Activated naive CD8-positive, alpha-beta T cell treated with anti-CD3 and anti-CD28 coated beads, Interleukin-2, amount 10 ng/mL, durations not matched to agents 7 days and 5 days (primary cell): ENCODE measurements at regions not wholly inside any gene's neighbourhood (a gene's known extent, or its start where the extent isn't known, plus 50 kb on each side); places are given as distances from the start of the nearest gene placed in this dataset.

ENCODE experiments used
- ATAC-seq: fragments of 150-1000 bp; cut with Tn5 transposase; one replicate; pipeline ENCODE4 v1.10.0; 2021; ENCODE audit warnings: low read depth, moderate library complexity
- POLR2A ChIA-PET: fragments of 350-600 bp; sonication (Branson Sonifier 250); formaldehyde crosslinking; loops from one replicate; lab custom pipeline; 2021; ENCODE audit warnings: antibody characterized with exemption; lab: Charles Lee
- DNase-seq: peaks from one replicate; pipeline ENCODE4 v3.0.0; 2021
- H3K27ac Mint-ChIP-seq: one replicate; pipeline ENCODE4 v1.8.0; 2022; ENCODE audit warnings: mild to moderate bottlenecking, mixed read lengths
- H3K27me3 Mint-ChIP-seq: one replicate; pipeline ENCODE4 v1.8.0; 2022; ENCODE audit warnings: mild to moderate bottlenecking, moderate library complexity, mixed read lengths
- H3K36me3 Mint-ChIP-seq: one replicate; pipeline ENCODE4 v1.8.0; 2021; ENCODE audit warnings: mild to moderate bottlenecking, mixed read lengths
- H3K4me1 Mint-ChIP-seq: one replicate; pipeline ENCODE4 v1.8.0; 2021; ENCODE audit warnings: mixed read lengths
- H3K4me3 Mint-ChIP-seq: one replicate; pipeline ENCODE4 v1.8.0; 2022; ENCODE audit warnings: mild to moderate bottlenecking, moderate library complexity, mixed read lengths
- H3K9me3 Mint-ChIP-seq: one replicate; pipeline ENCODE4 v1.8.0; 2021; ENCODE audit warnings: mixed read lengths

DNA sequence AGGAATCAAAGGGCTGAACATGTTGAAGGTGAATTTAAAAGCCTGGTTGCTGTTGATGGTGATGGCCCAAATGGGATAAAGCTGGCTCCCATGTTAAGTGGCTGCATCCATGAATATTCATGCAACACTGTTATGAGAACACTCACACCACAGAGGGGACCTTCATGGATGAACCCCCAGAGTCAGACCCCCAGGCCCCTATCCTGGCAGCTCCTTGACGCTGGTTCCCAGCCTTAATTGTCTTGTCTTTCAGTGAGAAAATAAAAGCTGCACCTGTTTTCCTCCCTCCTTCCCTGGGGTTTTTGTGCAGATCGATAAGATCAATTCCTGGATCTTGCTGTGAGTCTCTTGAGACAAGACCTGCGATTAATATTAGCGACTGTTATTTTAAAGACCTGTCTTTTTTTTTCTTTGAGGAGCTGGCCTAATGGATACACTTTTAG, 371.7 kb downstream of the ICE1 start:
- no peaks in the 10 kb centered on the region for H3K36me3 Mint-ChIP-seq
- H3K4me3 Mint-ChIP-seq, result no peak overlapping the region
- POLR2A ChIA-PET, result no interaction called here
- no peaks in the 10 kb centered on the region for H3K9me3 Mint-ChIP-seq
- no peaks in the 10 kb centered on the region for H3K27me3 Mint-ChIP-seq
- ATAC-seq, result no peak
- no peak overlapping the region for H3K27ac Mint-ChIP-seq
- H3K4me1 Mint-ChIP-seq, result peaks cover 5% of the 10 kb centered on the region
- DNase-seq, result no peak

DNA sequence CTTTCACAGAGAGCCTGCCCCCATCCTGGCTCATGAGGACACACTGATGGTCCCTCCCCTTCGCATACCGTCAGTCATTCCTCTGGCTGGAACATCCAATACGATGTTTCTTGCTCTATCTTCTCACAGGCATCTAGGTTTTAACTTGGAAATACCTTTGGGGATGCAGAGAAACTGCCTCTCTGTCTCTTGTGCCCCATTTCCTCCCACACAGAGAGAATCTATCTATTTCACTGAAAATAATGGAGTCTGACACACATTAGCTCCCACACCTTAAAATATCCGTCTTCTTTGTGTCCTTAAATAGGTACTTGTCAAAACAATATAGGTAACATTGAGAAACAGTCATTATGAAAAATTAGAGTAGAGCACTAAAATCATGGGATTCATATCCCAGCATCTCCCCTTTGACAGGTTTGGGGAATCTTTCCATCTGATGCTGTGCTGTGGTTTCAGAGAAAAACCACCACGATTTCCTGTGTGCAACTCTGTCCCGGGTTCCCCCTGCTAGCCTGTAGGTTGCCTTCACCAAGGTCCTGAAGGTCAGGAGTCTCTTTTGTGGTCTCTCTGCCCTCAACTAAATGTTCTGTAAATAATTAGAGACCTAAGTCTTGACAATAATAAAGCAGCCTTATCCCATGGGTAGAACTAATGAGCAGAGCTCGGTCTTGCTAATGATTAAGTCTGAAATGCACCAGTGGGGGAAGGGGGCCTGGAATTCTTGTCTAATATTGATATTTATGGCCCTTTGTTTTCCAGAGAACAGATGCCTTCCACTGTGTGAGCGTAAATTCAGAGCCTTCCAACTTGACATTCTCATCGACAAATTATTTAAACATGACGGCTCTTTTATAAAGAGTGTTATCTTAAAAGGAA, 371.0 kb downstream of the ICE1 start:
- H3K27me3 Mint-ChIP-seq, result no peaks in the 10 kb centered on the region
- POLR2A ChIA-PET, result no interaction called here
- no peak overlapping the region for H3K27ac Mint-ChIP-seq
- H3K36me3 Mint-ChIP-seq, result no peaks in the 10 kb centered on the region
- no peaks in the 10 kb centered on the region for H3K9me3 Mint-ChIP-seq
- DNase-seq (no peak), ATAC-seq (no peak)
- no peak overlapping the region for H3K4me3 Mint-ChIP-seq
- peaks cover 5% of the 10 kb centered on the region for H3K4me1 Mint-ChIP-seq

DNA sequence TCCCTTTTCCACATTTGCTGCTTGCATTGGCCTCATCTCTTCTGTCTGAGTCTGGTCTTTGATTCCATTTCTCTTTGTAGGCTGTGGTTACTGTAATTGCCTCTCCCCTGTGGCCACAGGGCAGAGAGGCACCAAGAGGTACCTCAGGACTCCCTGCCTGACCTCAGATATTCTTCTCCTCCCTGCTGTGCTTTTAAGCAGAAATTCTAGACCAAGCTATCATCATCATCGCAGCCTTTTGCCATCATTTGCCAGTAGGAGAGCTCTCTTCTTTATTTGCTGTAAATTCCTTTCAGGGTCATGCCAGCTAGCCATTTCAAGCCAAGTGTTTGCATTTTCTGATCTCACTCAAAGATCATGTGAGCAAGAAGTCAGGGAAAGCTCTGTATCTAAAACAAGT, 369.6 kb downstream of the ICE1 start:
- Mint-ChIP-seq H3K4me3 (no peak overlapping the region), H3K9me3 (peaks cover 2% of the 10 kb centered on the region), H3K27ac (no peak overlapping the region), H3K4me1 (peaks cover 5% of the 10 kb centered on the region), H3K27me3 (no peaks in the 10 kb centered on the region), H3K36me3 (no peaks in the 10 kb centered on the region)
- POLR2A ChIA-PET, result no interaction called here
- no peak for ATAC-seq
- DNase-seq, result no peak

DNA sequence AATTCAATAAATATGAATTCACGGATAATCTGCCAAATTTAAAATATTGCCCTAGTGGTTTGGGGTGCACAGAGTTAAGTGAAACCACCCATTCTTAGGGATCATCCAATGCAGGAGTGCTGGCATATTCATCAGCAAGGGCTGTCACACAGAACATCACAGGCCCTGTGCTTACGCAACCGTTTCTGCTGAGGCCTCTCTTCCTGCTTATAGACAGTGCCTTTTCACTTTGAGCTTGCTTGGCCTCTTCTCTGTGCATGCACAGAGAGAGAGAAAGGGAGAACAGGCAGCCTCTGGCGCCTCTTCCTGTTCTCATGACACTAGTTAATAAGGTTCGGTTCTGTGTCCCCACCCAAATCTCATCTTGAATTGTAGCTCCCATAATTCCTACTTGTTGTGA, 366.3 kb downstream of the ICE1 start:
- H3K4me3 Mint-ChIP-seq, result no peak overlapping the region
- H3K4me1 Mint-ChIP-seq, result peaks cover 5% of the 10 kb centered on the region
- ATAC-seq (no peak), DNase-seq (no peak)
- H3K9me3 Mint-ChIP-seq, result peaks cover 5% of the 10 kb centered on the region
- H3K27ac Mint-ChIP-seq, result no peak overlapping the region
- POLR2A ChIA-PET, result no interaction called here
- H3K27me3 Mint-ChIP-seq, result no peaks in the 10 kb centered on the region
- no peaks in the 10 kb centered on the region for H3K36me3 Mint-ChIP-seq

DNA sequence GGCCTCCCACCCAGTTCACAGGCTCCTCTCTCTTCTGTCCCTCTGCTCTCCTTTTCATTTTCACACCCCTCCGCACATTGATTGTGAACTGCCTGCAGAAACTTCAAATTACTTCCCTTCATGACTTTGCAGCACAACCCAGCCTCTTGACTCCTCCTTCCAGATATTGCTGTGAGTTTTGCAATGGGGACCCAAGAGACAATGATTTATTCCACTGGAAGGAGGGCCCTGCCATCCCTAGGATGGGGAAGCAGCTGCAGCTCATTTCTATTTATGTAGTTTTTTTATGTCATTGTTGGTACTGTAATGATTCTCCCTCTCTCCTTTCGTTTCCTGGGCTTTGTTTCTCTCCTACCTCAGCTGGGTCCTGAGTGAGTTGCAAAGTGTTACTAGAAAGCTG, 364.9 kb downstream of the ICE1 start:
- Mint-ChIP-seq H3K4me3 (no peak overlapping the region), H3K27ac (no peak overlapping the region), H3K4me1 (no peaks in the 10 kb centered on the region), H3K36me3 (no peaks in the 10 kb centered on the region), H3K9me3 (peaks cover 5% of the 10 kb centered on the region), H3K27me3 (no peaks in the 10 kb centered on the region)
- POLR2A ChIA-PET, result no interaction called here
- DNase-seq (no peak), ATAC-seq (no peak)

DNA sequence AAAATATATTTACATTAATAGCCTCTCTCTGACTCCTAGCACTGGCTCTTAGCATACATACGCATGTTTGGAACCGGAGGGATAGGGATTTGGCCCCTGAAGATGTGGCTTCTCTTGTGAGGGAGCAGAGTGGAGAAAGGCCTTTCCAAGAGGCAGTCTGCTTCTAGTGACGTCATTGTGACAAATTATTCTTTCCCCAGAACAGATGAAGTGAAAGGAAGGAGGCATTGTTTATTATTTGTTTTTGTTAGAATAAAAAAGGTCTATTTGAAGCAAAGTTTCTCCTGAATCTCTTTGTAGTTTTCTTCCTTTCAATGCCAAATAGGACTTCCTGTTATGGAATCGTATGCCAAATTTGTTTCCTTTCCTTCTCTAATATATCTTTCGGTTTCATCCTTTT, 361.6 kb downstream of the ICE1 start:
- H3K9me3 Mint-ChIP-seq, result peaks cover 5% of the 10 kb centered on the region
- no peak overlapping the region for H3K27ac Mint-ChIP-seq
- no peak overlapping the region for H3K4me3 Mint-ChIP-seq
- H3K4me1 Mint-ChIP-seq, result no peaks in the 10 kb centered on the region
- H3K27me3 Mint-ChIP-seq, result no peaks in the 10 kb centered on the region
- POLR2A ChIA-PET, result no interaction called here
- ATAC-seq, result no peak
- no peaks in the 10 kb centered on the region for H3K36me3 Mint-ChIP-seq
- no peak for DNase-seq

DNA sequence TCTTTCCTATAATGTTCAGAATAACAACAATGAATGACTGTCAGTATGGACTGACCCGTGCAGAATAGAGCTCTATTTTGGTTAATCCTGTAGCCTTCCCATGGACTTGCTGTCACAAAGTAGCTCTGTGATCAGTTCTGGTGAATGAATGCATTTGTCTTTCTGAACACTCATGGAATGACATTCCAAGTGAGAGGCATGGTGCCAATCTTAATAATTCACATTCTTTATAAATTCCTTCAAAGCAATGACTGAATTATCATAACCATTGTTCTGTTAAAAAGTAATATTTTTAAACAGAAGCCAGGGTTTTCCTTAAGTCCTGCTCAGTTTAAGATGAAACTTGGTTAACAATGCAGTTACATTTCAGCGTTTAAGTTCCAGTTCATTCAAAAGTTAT, 360.5 kb downstream of the ICE1 start:
- Mint-ChIP-seq H3K36me3 (no peaks in the 10 kb centered on the region), H3K4me1 (no peaks in the 10 kb centered on the region), H3K4me3 (no peak overlapping the region), H3K9me3 (peaks cover 5% of the 10 kb centered on the region), H3K27ac (no peak overlapping the region), H3K27me3 (no peaks in the 10 kb centered on the region)
- POLR2A ChIA-PET, result no interaction called here
- DNase-seq, result no peak
- ATAC-seq, result no peak

DNA sequence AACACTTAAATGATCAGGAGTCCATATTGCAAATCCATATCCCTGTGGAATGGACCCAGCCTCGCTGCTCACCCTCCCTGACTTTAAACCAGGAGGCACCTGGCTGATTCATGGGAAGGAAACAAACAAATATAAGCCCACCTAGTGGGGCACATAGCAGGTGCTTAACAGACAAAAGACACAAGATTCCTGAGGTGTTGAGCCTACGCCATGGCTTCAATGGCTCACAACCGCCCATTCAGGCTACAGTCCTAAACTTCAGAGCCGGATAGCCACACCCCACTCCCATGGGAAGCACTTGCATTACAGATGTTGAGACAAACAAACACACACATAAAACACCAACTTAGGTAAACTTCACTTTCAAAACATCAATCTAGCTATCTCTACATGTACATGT, 359.9 kb downstream of the ICE1 start:
- H3K4me3 Mint-ChIP-seq, result no peak overlapping the region
- POLR2A ChIA-PET, result no interaction called here

DNA sequence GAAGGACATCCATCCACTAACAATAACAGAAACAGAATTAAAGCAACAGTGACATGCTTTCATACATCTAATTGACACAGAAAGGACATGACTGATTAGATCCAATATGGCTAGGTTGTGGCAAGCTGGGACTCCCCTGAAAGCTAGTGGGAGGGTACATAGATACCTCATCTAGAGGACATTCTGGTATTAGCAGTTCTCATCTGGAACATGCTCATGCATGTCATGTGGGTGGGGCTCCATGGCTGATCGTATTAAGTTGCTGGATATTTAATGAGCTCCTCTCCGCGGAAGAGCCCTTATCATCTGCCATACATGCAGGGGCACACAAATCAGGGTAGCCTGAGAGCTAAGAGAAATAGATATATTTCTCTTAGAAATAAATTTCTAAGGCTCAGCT, 358.9 kb downstream of the ICE1 start:
- peaks cover 2% of the 10 kb centered on the region for H3K9me3 Mint-ChIP-seq
- no peak overlapping the region for H3K4me3 Mint-ChIP-seq
- H3K36me3 Mint-ChIP-seq, result no peaks in the 10 kb centered on the region
- DNase-seq, result no peak
- H3K4me1 Mint-ChIP-seq, result no peaks in the 10 kb centered on the region
- ATAC-seq, result no peak
- POLR2A ChIA-PET, result no interaction called here
- H3K27me3 Mint-ChIP-seq, result no peaks in the 10 kb centered on the region
- no peak overlapping the region for H3K27ac Mint-ChIP-seq

More for the DNA sequence above, 359.9 kb downstream of the ICE1 start:
- H3K27ac Mint-ChIP-seq, result no peak overlapping the region
- peaks cover 5% of the 10 kb centered on the region for H3K9me3 Mint-ChIP-seq
- no peaks in the 10 kb centered on the region for H3K36me3 Mint-ChIP-seq
- H3K4me1 Mint-ChIP-seq, result no peaks in the 10 kb centered on the region
- no peaks in the 10 kb centered on the region for H3K27me3 Mint-ChIP-seq
- ATAC-seq (no peak), DNase-seq (no peak)

DNA sequence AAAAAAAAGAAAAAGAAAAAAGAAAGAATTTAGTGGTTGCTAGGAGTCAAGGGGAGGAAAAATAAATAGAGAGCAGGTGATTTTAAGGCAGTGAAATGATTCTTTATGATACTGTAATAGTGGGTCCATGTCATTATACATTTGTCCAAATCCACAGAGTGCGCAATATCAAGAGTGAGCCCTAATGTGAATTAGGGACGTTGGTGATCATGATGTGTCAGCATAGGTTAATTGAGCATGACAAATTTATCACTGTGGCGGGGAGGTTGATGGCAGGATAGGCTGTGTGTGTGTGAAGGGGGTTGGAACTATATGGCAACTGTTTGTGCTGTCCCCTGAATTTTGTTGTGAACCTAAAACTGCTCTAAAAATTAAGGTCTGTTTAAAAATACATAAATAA, 357.8 kb downstream of the ICE1 start:
- H3K4me1 Mint-ChIP-seq, result no peaks in the 10 kb centered on the region
- peaks cover 2% of the 10 kb centered on the region for H3K27me3 Mint-ChIP-seq
- POLR2A ChIA-PET, result no interaction called here
- H3K27ac Mint-ChIP-seq, result no peak overlapping the region
- H3K4me3 Mint-ChIP-seq, result no peak overlapping the region
- H3K36me3 Mint-ChIP-seq, result no peaks in the 10 kb centered on the region
- no peaks in the 10 kb centered on the region for H3K9me3 Mint-ChIP-seq
- no peak for DNase-seq
- ATAC-seq, result no peak

DNA sequence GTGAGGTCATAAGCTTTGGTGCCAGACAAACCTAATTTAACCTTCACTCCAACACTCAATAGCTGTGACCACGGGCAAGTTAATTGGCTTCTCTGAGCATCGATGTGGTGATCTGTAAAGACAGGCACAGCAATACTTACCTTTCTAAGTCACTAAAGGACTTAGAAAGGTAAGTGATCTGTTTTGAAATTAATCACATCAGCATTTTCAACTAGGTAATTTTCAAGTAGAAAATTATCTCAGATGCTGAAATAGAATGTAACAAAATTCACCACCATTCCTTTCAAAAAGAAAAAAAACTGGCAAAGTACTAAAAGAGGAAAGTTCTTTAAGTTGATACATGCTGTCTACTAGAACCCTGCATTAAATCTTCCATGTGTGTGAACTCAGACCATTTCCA, 354.5 kb downstream of the ICE1 start:
- Mint-ChIP-seq H3K27me3 (peaks cover 2% of the 10 kb centered on the region), H3K36me3 (no peaks in the 10 kb centered on the region), H3K4me3 (no peak overlapping the region), H3K27ac (no peak overlapping the region), H3K9me3 (no peaks in the 10 kb centered on the region), H3K4me1 (no peaks in the 10 kb centered on the region)
- DNase-seq (no peak), ATAC-seq (no peak)
- POLR2A ChIA-PET, result no interaction called here

DNA sequence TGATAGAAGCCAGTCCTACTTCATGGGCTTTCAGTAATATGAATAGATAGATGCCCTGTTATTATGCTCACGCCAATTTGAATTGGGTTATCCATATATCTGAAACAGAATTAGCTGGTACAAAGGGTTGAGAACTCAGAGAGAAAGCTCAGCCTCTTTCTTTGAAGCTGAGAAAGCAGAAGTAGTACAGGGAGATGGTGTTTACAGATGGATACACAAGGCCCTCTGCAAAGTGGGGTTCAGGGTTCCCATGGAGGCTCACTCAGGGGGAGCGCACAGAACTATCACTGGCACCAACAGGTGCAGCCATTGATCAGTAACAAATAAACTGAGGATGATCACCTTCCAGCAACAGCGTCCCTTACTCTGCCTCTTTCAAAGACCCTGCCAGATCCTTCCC, 349.7 kb downstream of the ICE1 start:
- no peak for DNase-seq
- ATAC-seq, result no peak
- Mint-ChIP-seq H3K27me3 (peaks cover 2% of the 10 kb centered on the region), H3K9me3 (no peaks in the 10 kb centered on the region), H3K4me1 (peaks cover 2% of the 10 kb centered on the region), H3K27ac (no peak overlapping the region), H3K4me3 (no peak overlapping the region), H3K36me3 (no peaks in the 10 kb centered on the region)
- POLR2A ChIA-PET, result no interaction called here

DNA sequence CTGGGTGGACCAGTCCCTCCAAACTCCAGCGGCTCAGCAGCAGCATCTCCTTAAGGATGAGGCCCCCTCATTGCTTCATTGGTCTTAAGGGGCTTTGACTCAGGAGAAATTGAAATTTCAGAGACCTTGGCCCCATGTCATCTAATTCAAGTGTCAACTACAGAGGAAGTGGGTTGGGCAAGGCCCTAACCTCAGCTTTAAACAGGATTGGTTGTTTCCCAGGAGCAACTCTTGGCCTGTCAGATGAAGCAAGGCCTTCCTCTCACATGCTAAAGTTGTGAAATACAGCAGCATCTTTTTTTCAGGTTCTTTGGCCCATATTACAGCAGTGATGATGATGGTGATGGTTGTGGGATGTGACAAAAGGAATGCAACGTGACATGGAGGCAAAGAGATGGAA, 348.3 kb downstream of the ICE1 start:
- Mint-ChIP-seq H3K27ac (no peak overlapping the region), H3K9me3 (no peaks in the 10 kb centered on the region), H3K27me3 (peaks cover 2% of the 10 kb centered on the region), H3K4me1 (peaks cover 2% of the 10 kb centered on the region), H3K4me3 (no peak overlapping the region), H3K36me3 (no peaks in the 10 kb centered on the region)
- POLR2A ChIA-PET, result no interaction called here
- ATAC-seq (no peak), DNase-seq (no peak)

DNA sequence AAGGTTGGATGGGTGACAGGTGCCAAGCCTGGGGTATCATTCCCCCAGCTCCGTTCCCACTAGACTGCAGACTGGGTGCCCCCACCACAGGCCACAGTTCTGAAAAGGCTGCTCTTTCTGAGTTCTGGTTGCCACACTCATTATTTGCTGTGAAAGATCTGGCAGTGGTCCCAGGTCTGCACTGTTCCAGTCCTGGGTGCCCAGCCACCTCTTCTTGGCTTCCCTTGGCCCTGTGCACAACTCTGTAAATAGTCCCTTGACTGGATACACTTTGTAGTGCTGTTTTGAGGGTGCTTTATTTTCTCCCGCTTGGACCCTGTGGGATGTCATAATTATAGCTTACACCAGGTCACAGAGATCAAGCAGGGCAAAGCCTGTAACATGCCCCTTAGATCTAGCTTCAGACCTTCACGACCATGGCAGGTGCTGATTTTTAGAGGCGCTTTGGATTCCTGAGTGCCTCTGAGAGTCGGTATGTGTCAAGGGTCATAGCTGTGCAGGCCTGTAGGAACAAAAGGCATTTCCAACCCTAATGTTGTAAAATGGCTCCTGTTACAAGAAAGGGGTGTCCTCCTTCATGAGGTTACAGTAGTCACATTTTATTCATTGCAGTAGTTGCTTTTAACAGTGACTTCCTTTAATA, 344.9 kb downstream of the ICE1 start:
- Mint-ChIP-seq H3K27ac (no peak overlapping the region), H3K27me3 (no peaks in the 10 kb centered on the region), H3K36me3 (no peaks in the 10 kb centered on the region), H3K9me3 (no peaks in the 10 kb centered on the region), H3K4me3 (no peak overlapping the region), H3K4me1 (peaks cover 2% of the 10 kb centered on the region)
- ATAC-seq (no peak), DNase-seq (no peak)
- POLR2A ChIA-PET, result no interaction called here
